ENCODE measurements at regions not wholly inside any gene's neighbourhood (a gene's known extent, or its start where the extent isn't known, plus 50 kb on each side); places are given as distances from the start of the nearest gene placed in this dataset.
A peak's percentile ranks its signal among the peaks of the same experiment; 100 is the strongest.

GRCh38 chr7:36085096-36085495 lies 68.0 kb upstream of the EEPD1 start:
- no peaks in the 10 kb centered on the region for H3K4me1 Mint-ChIP-seq (ENCODE audit: low read depth)

DNA sequence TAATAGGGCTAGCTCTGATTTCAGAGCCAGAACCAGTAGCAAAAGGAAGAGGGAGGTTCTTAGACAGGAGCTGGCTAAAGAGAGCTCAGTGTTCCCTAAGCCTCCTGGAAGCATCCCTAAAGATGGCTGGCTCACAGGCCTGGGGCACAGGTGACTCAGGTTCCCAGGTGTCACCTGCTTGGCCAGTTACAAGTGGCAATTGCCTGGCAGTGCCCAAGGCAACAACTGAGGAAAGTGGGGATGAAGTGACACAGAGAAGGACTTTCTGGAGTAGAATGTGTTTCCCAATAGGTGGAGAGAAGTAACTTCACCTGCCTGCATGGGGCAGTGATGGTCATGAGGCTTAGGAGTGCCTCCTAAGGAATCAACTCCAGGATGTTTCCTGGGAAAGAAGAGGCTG lies 66.5 kb upstream of the EEPD1 start:
- no peaks in the 10 kb centered on the region for H3K27me3 Mint-ChIP-seq (ENCODE audit: low read depth)
- H3K36me3 Mint-ChIP-seq (ENCODE audit: low read depth), result peaks cover 2% of the 10 kb centered on the region
- H3K27ac Mint-ChIP-seq (ENCODE audit: unreplicated experiment), result no peak overlapping the region
- TF ChIP-seq CTCF (IDR thresholded peaks at IDR 0.05), result no peak
- H3K4me1 Mint-ChIP-seq (ENCODE audit: low read depth), result peaks cover 11% of the 10 kb centered on the region
- DNase-seq (ENCODE audit: low spot score), result no peak
- no peak overlapping the region for H3K4me3 Mint-ChIP-seq (ENCODE audit: unreplicated experiment)
- H3K9me3 Mint-ChIP-seq (ENCODE audit: low read depth), result peaks cover 3% of the 10 kb centered on the region

More at GRCh38 chr7:36085096-36085495, 68.0 kb upstream of the EEPD1 start:
- H3K36me3 Mint-ChIP-seq (ENCODE audit: low read depth), result peaks cover 2% of the 10 kb centered on the region
- H3K4me3 Mint-ChIP-seq (ENCODE audit: unreplicated experiment), result no peak overlapping the region
- no peak for DNase-seq (ENCODE audit: low spot score)
- H3K27ac Mint-ChIP-seq (ENCODE audit: unreplicated experiment), result no peak overlapping the region
- H3K27me3 Mint-ChIP-seq (ENCODE audit: low read depth), result no peaks in the 10 kb centered on the region
- TF ChIP-seq CTCF (IDR thresholded peaks at IDR 0.05), result no peak
- H3K9me3 Mint-ChIP-seq (ENCODE audit: low read depth), result peaks cover 3% of the 10 kb centered on the region

DNA sequence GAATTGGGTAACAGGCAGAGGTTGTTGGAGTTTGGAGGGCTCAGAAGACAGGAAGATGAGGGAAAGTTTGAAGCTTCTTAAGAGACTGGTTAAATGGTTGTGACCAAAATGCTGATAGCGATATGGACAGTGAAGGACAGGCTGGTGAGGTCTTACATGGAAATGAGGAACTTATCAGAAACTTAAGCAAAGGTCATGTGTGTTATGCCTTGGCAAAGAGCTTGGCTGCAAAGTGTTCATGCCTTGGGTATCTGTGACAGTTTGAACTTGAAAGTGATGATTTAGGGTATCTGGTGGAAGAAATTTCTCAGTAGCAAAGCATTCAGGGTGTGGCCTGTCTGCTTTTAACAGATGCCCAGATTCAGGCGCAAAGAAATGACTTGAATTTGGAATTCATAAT lies 64.5 kb upstream of the EEPD1 start:
- Mint-ChIP-seq H3K9me3 (ENCODE audit: low read depth) (peaks cover 3% of the 10 kb centered on the region), H3K27me3 (ENCODE audit: low read depth) (no peaks in the 10 kb centered on the region), H3K4me3 (ENCODE audit: unreplicated experiment) (no peak overlapping the region), H3K27ac (ENCODE audit: unreplicated experiment) (no peak overlapping the region), H3K36me3 (ENCODE audit: low read depth) (peaks cover 2% of the 10 kb centered on the region), H3K4me1 (ENCODE audit: low read depth) (peaks cover 12% of the 10 kb centered on the region)
- no peak for TF ChIP-seq CTCF (IDR thresholded peaks at IDR 0.05)
- DNase-seq (ENCODE audit: low spot score), result no peak

- Mint-ChIP-seq H3K27ac (ENCODE audit: unreplicated experiment) (no peak overlapping the region), H3K4me1 (ENCODE audit: low read depth) (peaks cover 12% of the 10 kb centered on the region), H3K36me3 (ENCODE audit: low read depth) (peaks cover 2% of the 10 kb centered on the region), H3K9me3 (ENCODE audit: low read depth) (peaks cover 3% of the 10 kb centered on the region), H3K4me3 (ENCODE audit: unreplicated experiment) (no peak overlapping the region), H3K27me3 (ENCODE audit: low read depth) (no peaks in the 10 kb centered on the region)
- no peak for TF ChIP-seq CTCF (IDR thresholded peaks at IDR 0.05)
- no peak for DNase-seq (ENCODE audit: low spot score)
These were observed 64.1 kb upstream of the EEPD1 start for GRCh38 chr7:36088966-36089365.

DNA sequence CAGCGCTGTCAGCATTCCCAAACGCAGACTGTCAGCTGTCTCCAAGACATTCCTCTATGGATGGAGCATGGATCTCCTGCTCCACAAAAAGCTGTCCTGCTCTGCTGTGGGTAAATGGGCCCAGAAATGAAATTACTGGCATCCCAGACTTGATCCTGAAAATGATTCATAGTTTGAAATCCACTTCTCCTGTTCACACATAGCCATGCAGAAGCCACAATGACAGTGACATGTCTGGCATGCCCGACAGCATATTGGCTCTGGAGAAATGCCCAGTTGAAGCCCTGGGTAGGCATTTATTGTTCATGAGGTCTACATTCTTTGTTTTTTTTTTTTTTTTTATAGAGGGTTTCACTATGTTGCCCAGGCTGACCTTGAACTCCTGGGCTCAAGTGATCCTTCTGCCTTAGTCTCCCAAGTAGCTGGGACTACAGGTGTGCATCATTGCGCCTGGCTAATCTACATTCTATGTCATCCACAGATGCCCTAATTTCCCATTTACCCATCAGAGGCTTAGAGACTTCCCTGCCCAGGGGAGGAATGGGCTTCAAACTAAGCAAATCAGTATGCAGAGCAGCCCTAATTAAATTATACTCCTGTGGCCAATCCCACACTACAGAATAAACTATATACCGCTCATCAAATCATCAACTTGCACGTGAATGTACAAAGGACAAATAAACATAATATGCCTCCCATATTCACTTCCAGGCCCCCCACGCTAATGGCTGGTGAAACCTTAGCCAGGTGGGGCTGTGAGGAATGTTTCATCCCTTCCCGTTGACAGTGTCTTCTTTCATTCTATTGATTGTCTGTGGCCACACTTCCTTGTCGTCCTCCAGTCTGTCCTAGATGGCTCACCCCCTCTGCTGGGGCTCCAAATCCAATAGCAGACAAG lies 61.8 kb upstream of the EEPD1 start:
- Mint-ChIP-seq H3K9me3 (ENCODE audit: low read depth) (peaks cover 3% of the 10 kb centered on the region), H3K36me3 (ENCODE audit: low read depth) (peaks cover 2% of the 10 kb centered on the region), H3K27me3 (ENCODE audit: low read depth) (no peaks in the 10 kb centered on the region), H3K4me3 (ENCODE audit: unreplicated experiment) (no peak overlapping the region), H3K4me1 (ENCODE audit: low read depth) (peaks cover 12% of the 10 kb centered on the region), H3K27ac (ENCODE audit: unreplicated experiment) (peak overlapping the region; percentile 75)
- TF ChIP-seq CTCF (IDR thresholded peaks at IDR 0.05), result no peak
- DNase-seq (ENCODE audit: low spot score), result no peak

Data from chondrocyte (in vitro differentiated cells).